ENCODE measurements at regions not wholly inside any gene's neighbourhood (a gene's known extent, or its start where the extent isn't known, plus 50 kb on each side); places are given as distances from the start of the nearest gene placed in this dataset.
A peak's percentile ranks its signal among the peaks of the same experiment; 100 is the strongest.
"Not testable (repeated sequence)": the region's sequence is repeated elsewhere in the genome, so short reads cannot be mapped to it uniquely, and the experiment has no call there.

GRCh38 chr6:113366505-113366904 is 490.6 kb upstream of the MARCKS start:
- no peak for DNase-seq (ENCODE audit: low read depth)
- TF ChIP-seq, protein P1, sequence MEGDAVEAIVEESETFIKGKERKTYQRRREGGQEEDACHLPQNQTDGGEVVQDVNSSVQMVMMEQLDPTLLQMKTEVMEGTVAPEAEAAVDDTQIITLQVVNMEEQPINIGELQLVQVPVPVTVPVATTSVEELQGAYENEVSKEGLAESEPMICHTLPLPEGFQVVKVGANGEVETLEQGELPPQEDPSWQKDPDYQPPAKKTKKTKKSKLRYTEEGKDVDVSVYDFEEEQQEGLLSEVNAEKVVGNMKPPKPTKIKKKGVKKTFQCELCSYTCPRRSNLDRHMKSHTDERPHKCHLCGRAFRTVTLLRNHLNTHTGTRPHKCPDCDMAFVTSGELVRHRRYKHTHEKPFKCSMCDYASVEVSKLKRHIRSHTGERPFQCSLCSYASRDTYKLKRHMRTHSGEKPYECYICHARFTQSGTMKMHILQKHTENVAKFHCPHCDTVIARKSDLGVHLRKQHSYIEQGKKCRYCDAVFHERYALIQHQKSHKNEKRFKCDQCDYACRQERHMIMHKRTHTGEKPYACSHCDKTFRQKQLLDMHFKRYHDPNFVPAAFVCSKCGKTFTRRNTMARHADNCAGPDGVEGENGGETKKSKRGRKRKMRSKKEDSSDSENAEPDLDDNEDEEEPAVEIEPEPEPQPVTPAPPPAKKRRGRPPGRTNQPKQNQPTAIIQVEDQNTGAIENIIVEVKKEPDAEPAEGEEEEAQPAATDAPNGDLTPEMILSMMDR (IDR thresholded peaks at IDR 0.05; ENCODE audit: insufficient read depth, low read depth, low read length, missing control alignments), result no peak
- H3K4me3 ChIP-seq (ENCODE audit: low read depth, low read length), result no peak overlapping the region

DNA sequence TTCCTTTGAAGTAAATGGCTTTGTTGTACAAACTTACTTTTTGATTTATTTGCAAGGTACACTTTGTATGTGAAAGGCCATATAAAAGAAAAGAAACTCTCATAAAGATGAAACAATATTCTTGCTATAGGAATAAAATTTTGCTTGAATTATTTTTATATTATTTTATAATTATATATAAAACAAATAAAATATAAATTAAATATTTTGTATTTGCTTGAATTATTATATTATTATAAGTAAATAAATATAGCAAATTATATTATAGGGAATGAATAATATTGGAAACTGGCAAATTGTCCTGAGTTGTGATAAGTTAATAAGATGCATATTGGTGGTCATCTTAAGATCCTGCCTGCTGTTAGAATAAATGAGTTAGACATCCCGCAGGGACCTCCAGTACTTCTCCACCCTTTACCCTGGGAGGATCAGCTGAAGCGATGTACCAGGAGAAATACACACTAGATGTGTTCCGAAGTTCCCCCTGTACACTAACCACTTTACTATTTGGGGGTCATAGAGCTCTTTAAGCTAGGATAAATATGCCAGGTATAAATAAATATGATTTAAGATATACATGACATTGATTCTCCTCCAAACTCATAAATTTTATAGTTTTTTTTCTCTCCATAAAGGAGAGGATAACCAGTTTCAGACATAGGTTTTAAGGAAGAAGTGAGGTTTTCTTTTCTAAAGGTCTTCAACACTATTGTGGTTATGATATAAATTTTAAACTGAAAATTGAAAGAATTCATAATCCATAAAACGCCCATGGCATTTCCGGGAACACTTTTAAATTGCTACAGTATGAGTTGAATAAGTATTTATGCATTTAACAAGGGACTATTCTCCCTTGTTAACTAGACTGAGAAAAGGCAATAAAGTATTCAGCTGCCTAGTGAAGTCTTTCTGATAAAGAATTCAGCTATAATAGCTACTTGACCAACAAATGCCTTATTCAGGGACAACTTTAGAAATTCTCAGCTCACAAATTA is 486.3 kb upstream of the MARCKS start:
- DNase-seq (ENCODE audit: low read depth), result no peak
- no peak overlapping the region for H3K4me3 ChIP-seq (ENCODE audit: low read depth, low read length)
- TF ChIP-seq, protein P1 (IDR thresholded peaks at IDR 0.05; ENCODE audit: insufficient read depth, low read depth, low read length, missing control alignments), result no peak

- not testable (repeated sequence) for DNase-seq (ENCODE audit: low read depth); H3K4me3 ChIP-seq (ENCODE audit: low read depth, low read length)
These were observed 481.7 kb upstream of the MARCKS start for GRCh38 chr6:113375466-113375865.

DNA sequence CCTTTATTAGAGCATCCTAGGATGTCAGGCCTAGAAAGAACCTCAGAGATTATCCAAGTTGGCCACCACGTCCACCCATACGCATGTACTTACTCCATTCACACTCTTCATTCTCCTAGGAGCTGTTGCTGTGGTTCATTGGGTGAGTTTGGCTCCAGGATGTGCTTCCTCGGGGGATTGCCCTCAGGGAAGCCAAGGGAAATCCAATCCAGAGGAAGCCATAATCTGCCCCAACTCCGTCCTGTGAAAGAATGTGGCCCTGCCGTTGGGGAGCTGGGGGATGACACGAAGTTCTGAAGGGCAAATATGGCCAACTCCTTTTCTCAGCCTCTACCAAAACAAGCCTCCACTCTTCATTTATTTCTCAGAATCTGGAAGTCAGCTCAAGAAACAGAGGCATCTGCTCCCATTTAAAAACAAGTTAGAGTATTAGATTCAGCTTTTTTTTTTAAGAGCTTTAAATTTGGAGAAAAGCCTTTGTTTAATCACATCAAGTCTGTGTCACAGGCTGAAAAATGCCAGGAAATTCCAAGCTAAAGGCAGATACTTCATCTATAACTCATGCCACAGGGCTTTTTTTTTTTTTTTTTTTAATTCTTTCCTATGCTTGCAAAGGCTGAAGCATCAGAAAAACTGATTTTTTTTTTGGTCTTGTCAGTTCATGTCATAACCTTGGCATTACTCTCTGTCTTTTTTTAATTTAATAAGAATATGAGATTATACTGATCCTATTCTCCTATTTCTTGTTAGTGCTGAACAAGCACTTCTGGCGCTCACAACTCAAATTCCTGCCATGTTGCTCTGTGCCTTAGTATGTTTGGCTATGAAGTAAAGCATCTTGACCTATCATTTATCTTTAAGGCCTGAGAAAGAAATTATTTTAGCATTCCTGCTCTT is 480.9 kb upstream of the MARCKS start:
- TF ChIP-seq, protein P1 (IDR thresholded peaks at IDR 0.05; ENCODE audit: insufficient read depth, low read depth, low read length, missing control alignments), result no peak
- no peak for DNase-seq (ENCODE audit: low read depth)
- H3K4me3 ChIP-seq (ENCODE audit: low read depth, low read length), result no peak overlapping the region

DNA sequence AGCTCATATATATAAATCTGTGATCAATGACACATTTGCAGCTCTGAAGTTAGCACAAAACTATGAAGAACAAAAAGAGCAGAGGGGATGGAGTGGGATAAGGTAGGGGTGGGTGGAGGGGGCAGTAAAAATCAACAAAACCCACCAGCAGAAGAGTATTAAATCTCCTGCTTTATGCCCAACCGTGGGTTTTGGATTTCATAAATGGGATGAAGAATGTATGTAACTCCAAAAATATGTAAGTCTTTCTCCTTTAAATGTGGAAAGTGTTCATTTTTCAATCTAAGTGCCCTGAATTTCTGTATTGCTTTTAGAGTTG is 480.3 kb upstream of the MARCKS start:
- H3K4me3 ChIP-seq (ENCODE audit: low read depth, low read length), result no peak overlapping the region
- no peak for DNase-seq (ENCODE audit: low read depth)
- TF ChIP-seq, protein P1 (IDR thresholded peaks at IDR 0.05; ENCODE audit: insufficient read depth, low read depth, low read length, missing control alignments), result no peak

DNA sequence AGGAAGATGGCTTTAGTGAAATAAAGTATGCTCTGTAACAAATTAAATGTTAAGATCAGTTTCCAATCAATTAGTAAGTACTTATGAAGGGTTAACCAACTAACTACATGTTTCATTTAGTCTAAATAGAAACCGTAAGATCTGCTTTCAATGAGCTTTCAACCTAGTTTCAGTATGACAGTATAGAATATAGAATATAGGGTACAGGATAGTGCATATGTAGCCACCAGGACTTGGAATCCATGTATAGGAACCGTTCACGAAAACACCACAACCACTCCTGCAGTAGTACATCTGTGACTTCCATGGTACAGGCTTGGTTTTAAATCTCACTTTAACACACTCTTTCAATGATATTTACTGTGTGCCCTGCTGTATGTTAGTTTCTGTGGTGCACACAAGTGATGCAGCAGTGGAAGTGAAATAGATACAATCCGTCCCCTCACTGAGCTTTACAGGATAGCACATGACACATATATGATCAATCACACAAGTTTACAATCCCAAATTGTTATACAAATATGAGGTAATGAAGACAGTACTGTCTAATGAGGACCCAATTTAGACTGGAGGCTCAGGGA is 479.7 kb upstream of the MARCKS start:
- DNase-seq (ENCODE audit: low read depth), result peak; percentile 40
- no peak overlapping the region for H3K4me3 ChIP-seq (ENCODE audit: low read depth, low read length)
- TF ChIP-seq, protein P1 (IDR thresholded peaks at IDR 0.05; ENCODE audit: insufficient read depth, low read depth, low read length, missing control alignments), result no peak

GRCh38 chr6:113380591-113380990 is 476.6 kb upstream of the MARCKS start:
- no peak overlapping the region for H3K4me3 ChIP-seq (ENCODE audit: low read depth, low read length)
- TF ChIP-seq, protein P1 (IDR thresholded peaks at IDR 0.05; ENCODE audit: insufficient read depth, low read depth, low read length, missing control alignments), result no peak
- no peak for DNase-seq (ENCODE audit: low read depth)

Data from GM12865 (cell line).